Mammary epithelial cell (primary cell): ENCODE measurements at regions not wholly inside any gene's neighbourhood (a gene's known extent, or its start where the extent isn't known, plus 50 kb on each side); places are given as distances from the start of the nearest gene placed in this dataset.

Experiments used
- EZH2 ChIP-seq: IDR thresholded peaks from 2 replicates; pipeline ENCODE4 v1.6.1; 2012; ENCODE audit warnings: low read length, inconsistent platforms, borderline replicate concordance
- TF ChIP-seq, protein P1 (sequence below), 2 donors: IDR thresholded peaks in 1 of 2; conservative IDR thresholded peaks in 1 of 2; 2 replicates each; pipeline ENCODE4 v1.5.1; 2011 to 2012; ENCODE audit warnings: inconsistent platforms in 2 of 2, low read length in 2 of 2, mild to moderate bottlenecking in 2 of 2, control low read depth in 1 of 2, low read depth in 1 of 2; ENCODE audit not compliant: insufficient read depth in 1 of 2; ENCODE audit errors: extremely low read depth in 1 of 2

- TF ChIP-seq, protein P1, sequence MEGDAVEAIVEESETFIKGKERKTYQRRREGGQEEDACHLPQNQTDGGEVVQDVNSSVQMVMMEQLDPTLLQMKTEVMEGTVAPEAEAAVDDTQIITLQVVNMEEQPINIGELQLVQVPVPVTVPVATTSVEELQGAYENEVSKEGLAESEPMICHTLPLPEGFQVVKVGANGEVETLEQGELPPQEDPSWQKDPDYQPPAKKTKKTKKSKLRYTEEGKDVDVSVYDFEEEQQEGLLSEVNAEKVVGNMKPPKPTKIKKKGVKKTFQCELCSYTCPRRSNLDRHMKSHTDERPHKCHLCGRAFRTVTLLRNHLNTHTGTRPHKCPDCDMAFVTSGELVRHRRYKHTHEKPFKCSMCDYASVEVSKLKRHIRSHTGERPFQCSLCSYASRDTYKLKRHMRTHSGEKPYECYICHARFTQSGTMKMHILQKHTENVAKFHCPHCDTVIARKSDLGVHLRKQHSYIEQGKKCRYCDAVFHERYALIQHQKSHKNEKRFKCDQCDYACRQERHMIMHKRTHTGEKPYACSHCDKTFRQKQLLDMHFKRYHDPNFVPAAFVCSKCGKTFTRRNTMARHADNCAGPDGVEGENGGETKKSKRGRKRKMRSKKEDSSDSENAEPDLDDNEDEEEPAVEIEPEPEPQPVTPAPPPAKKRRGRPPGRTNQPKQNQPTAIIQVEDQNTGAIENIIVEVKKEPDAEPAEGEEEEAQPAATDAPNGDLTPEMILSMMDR (conservative IDR thresholded peaks at IDR 0.05 in 1 of 2, IDR thresholded peaks at IDR 0.05 in 1 of 2; ENCODE audit: extremely low read depth in 1 of 2, insufficient read depth in 1 of 2, low read depth in 1 of 2, low read length in 2 of 2), result no peak
- no peak for TF ChIP-seq EZH2
These were observed 205.2 kb downstream of the SP3 start for GRCh38 chr2:173759959-173760358.
